ENCODE measurements at regions not wholly inside any gene's neighbourhood (a gene's known extent, or its start where the extent isn't known, plus 50 kb on each side); places are given as distances from the start of the nearest gene placed in this dataset.

DNA sequence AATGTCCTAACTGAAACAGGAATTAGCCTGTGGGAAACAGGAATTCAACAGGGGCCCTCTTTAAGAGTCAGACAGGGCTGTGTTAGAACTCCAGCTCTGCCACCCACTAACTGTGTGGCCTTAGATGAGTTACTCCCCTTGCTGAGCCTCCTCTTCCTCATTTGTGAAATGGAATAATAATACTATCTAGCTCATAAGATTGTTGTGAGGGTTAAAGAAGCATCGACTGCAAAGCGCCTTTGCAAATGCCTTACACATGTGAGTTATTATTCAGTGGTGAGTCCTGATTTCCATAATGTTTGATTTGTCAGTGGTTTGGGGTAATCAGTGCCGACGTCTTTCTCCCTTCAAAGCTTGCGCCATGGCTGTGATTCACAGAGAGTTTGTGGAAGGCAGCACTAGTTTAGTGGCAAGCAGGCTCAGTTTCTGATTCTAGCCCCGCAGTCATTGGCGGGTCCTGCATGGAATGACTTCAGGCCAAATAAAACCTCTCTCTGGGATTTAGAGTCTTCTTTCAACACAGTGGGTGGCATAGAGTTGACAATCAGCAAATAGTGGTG, 388.5 kb downstream of the PLPP3 start:
- intact Hi-C loops (cut with micrococcal nuclease; ENCODE audit: unreplicated experiment) (no loop called here), in situ Hi-C loops (cut with MboI) (no loop called here)
- Histone ChIP-seq H3K79me2 (ENCODE audit: control insufficient read depth, insufficient read depth, low read length) (no peaks in the 10 kb centered on the region), H3K4me1 (ENCODE audit: control insufficient read depth, insufficient read depth, low read length) (no peaks in the 10 kb centered on the region), H2AFZ (ENCODE audit: control insufficient read depth, low read depth, low read length) (no peak overlapping the region), H3K4me2 (ENCODE audit: control insufficient read depth, insufficient read depth) (no peak overlapping the region), H3K9ac (ENCODE audit: control insufficient read depth, insufficient read depth, low read length) (no peak overlapping the region), H4K20me1 (ENCODE audit: control insufficient read depth, insufficient read depth) (no peaks in the 10 kb centered on the region), H3K4me3 (no peak overlapping the region), H3K9me3 (replicated peaks; ENCODE audit: control insufficient read depth, insufficient read depth, low read length) (no peaks in the 10 kb centered on the region), H3K36me3 (ENCODE audit: control insufficient read depth in 2 of 2, insufficient read depth in 2 of 2, low read length in 1 of 2) (no peaks in the 10 kb centered on the region), H3K27ac (ENCODE audit: control insufficient read depth, insufficient read depth) (no peak overlapping the region), H3K27me3 (replicated peaks in 1 of 2; ENCODE audit: control insufficient read depth in 2 of 2, insufficient read depth in 2 of 2, low read length in 1 of 2) (no peaks in the 10 kb centered on the region)
- FAIRE-seq: no peak
- ChIA-PET RAD21 (ENCODE audit: unreplicated experiment) (interaction anchor here (1.2 kb wide), 1 partner anchor 386 kb away, joined by 3 read pairs; no protein-coding TSS in a partner anchor), SMC1A (ENCODE audit: uncharacterized antibody, unreplicated experiment) (interaction anchor here (1.0 to 5.5 kb wide), 9 partner anchors 10 to 335 kb away, joined by 3 to 55 read pairs (median 4); no protein-coding TSS in a partner anchor), POLR2A (no interaction called here), CTCF (interaction anchor here (0.9 to 2.5 kb wide), 8 partner anchors 10 to 386 kb away, joined by 3 to 12 read pairs (median 4); no protein-coding TSS in a partner anchor)
- WGBS (ENCODE audit: insufficient coverage, insufficient replicate concordance, low lambda C conversion rate, missing lambda C conversion rate): 37% methylated on average over 7 of the region's 7 CpGs
- DNase-seq (ENCODE audit: low read depth, low spot score): no peak
- BruUV-seq (replicated peaks): no TSS peak
- no peak for ATAC-seq
- TF ChIP-seq DPF2 (IDR thresholded peaks at IDR 0.05) (no peak), PBX3 (IDR thresholded peaks at IDR 0.05; ENCODE audit: insufficient replicate concordance, low read depth, low read length) (no peak), SMAD5 (IDR thresholded peaks at IDR 0.05; ENCODE audit: low read depth) (no peak), PML (IDR thresholded peaks at IDR 0.05; ENCODE audit: low read length) (no peak), SUZ12 (IDR thresholded peaks at IDR 0.05; ENCODE audit: unreplicated experiment) (no peak), SMC3 (IDR thresholded peaks at IDR 0.05; ENCODE audit: borderline replicate concordance, low read length) (no peak), RB1 (IDR thresholded peaks at IDR 0.05; ENCODE audit: borderline replicate concordance) (no peak), EP300 (IDR thresholded peaks at IDR 0.05; ENCODE audit: borderline replicate concordance in 1 of 2, control insufficient read depth in 1 of 2, low read depth in 2 of 2, low read length in 2 of 2) (no peak), BCL3 (IDR thresholded peaks at IDR 0.05; ENCODE audit: borderline replicate concordance, insufficient read depth, low read depth, low read length, poor library complexity, severe bottlenecking) (no peak), KDM1A (IDR thresholded peaks at IDR 0.05; ENCODE audit: borderline replicate concordance) (no peak)
- TF ChIP-seq, protein P1, sequence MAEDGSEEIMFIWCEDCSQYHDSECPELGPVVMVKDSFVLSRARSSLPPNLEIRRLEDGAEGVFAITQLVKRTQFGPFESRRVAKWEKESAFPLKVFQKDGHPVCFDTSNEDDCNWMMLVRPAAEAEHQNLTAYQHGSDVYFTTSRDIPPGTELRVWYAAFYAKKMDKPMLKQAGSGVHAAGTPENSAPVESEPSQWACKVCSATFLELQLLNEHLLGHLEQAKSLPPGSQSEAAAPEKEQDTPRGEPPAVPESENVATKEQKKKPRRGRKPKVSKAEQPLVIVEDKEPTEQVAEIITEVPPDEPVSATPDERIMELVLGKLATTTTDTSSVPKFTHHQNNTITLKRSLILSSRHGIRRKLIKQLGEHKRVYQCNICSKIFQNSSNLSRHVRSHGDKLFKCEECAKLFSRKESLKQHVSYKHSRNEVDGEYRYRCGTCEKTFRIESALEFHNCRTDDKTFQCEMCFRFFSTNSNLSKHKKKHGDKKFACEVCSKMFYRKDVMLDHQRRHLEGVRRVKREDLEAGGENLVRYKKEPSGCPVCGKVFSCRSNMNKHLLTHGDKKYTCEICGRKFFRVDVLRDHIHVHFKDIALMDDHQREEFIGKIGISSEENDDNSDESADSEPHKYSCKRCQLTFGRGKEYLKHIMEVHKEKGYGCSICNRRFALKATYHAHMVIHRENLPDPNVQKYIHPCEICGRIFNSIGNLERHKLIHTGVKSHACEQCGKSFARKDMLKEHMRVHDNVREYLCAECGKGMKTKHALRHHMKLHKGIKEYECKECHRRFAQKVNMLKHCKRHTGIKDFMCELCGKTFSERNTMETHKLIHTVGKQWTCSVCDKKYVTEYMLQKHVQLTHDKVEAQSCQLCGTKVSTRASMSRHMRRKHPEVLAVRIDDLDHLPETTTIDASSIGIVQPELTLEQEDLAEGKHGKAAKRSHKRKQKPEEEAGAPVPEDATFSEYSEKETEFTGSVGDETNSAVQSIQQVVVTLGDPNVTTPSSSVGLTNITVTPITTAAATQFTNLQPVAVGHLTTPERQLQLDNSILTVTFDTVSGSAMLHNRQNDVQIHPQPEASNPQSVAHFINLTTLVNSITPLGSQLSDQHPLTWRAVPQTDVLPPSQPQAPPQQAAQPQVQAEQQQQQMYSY (CRISPR knock-in tag; IDR thresholded peaks at IDR 0.05): no peak
- TF ChIP-seq, protein P2, sequence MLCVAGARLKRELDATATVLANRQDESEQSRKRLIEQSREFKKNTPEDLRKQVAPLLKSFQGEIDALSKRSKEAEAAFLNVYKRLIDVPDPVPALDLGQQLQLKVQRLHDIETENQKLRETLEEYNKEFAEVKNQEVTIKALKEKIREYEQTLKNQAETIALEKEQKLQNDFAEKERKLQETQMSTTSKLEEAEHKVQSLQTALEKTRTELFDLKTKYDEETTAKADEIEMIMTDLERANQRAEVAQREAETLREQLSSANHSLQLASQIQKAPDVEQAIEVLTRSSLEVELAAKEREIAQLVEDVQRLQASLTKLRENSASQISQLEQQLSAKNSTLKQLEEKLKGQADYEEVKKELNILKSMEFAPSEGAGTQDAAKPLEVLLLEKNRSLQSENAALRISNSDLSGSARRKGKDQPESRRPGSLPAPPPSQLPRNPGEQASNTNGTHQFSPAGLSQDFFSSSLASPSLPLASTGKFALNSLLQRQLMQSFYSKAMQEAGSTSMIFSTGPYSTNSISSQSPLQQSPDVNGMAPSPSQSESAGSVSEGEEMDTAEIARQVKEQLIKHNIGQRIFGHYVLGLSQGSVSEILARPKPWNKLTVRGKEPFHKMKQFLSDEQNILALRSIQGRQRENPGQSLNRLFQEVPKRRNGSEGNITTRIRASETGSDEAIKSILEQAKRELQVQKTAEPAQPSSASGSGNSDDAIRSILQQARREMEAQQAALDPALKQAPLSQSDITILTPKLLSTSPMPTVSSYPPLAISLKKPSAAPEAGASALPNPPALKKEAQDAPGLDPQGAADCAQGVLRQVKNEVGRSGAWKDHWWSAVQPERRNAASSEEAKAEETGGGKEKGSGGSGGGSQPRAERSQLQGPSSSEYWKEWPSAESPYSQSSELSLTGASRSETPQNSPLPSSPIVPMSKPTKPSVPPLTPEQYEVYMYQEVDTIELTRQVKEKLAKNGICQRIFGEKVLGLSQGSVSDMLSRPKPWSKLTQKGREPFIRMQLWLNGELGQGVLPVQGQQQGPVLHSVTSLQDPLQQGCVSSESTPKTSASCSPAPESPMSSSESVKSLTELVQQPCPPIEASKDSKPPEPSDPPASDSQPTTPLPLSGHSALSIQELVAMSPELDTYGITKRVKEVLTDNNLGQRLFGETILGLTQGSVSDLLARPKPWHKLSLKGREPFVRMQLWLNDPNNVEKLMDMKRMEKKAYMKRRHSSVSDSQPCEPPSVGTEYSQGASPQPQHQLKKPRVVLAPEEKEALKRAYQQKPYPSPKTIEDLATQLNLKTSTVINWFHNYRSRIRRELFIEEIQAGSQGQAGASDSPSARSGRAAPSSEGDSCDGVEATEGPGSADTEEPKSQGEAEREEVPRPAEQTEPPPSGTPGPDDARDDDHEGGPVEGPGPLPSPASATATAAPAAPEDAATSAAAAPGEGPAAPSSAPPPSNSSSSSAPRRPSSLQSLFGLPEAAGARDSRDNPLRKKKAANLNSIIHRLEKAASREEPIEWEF (IDR thresholded peaks at IDR 0.05; ENCODE audit: insufficient replicate concordance, low read depth, low read length): no peak
